ENCODE measurements at regions not wholly inside any gene's neighbourhood (a gene's known extent, or its start where the extent isn't known, plus 50 kb on each side); places are given as distances from the start of the nearest gene placed in this dataset.
A peak's percentile ranks its signal among the peaks of the same experiment; 100 is the strongest.

DNA sequence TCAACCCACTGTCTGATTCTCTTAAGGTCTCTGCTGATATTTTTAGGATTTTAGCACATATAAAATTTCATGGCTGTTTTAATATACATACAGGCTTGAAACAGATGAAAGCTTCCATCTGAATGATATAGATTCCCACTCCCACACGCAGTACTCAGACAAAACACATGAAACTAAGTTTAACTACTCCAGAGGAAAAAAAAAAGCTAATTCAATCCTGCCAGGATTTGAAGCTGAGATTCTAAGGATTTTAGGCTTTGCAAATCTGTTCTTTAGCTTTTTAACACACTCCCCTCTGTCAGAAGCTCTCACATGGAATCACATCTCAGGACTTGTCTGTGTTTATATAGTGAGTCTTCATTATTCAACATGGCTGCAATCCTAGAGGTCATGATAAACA is 217.3 kb downstream of the BCAT1 start:
- Histone ChIP-seq H3K4me3 (ENCODE audit: low read depth, low read length) (no peak overlapping the region), H3K36me3 (ENCODE audit: control insufficient read depth, insufficient read depth, low read length) (no peaks in the 10 kb centered on the region), H3K27me3 (ENCODE audit: control insufficient read depth, insufficient read depth, low read length) (no peaks in the 10 kb centered on the region)
- TF ChIP-seq, protein P1, sequence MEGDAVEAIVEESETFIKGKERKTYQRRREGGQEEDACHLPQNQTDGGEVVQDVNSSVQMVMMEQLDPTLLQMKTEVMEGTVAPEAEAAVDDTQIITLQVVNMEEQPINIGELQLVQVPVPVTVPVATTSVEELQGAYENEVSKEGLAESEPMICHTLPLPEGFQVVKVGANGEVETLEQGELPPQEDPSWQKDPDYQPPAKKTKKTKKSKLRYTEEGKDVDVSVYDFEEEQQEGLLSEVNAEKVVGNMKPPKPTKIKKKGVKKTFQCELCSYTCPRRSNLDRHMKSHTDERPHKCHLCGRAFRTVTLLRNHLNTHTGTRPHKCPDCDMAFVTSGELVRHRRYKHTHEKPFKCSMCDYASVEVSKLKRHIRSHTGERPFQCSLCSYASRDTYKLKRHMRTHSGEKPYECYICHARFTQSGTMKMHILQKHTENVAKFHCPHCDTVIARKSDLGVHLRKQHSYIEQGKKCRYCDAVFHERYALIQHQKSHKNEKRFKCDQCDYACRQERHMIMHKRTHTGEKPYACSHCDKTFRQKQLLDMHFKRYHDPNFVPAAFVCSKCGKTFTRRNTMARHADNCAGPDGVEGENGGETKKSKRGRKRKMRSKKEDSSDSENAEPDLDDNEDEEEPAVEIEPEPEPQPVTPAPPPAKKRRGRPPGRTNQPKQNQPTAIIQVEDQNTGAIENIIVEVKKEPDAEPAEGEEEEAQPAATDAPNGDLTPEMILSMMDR (IDR thresholded peaks at IDR 0.05; ENCODE audit: insufficient read depth, low read length, poor library complexity, severe bottlenecking), result no peak
- DNase-seq (ENCODE audit: low read depth), result no peak

DNA sequence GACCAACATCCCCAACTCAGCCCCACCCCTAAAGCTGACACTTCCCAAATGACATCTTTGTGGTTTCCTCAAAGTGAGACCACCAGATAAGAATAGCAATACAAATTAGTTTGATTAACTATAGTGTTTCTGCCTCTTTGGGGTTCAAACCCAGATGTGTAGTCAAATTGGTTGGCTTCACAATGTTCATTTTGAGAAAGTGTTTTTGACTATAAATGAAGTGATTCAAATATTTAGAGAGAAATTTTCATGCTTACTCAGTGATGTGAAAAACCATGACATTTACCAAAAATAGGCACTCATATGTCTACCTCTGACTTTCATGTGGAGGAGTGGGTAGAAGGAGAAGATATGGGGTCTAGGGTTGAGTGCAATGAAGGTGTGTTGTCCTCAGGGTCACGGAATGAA is 218.4 kb downstream of the BCAT1 start:
- no peak overlapping the region for H3K4me3 ChIP-seq (ENCODE audit: low read depth, low read length)
- no peaks in the 10 kb centered on the region for H3K36me3 ChIP-seq (ENCODE audit: control insufficient read depth, insufficient read depth, low read length)
- DNase-seq (ENCODE audit: low read depth), result no peak
- TF ChIP-seq, protein P1 (IDR thresholded peaks at IDR 0.05; ENCODE audit: insufficient read depth, low read length, poor library complexity, severe bottlenecking), result no peak
- no peaks in the 10 kb centered on the region for H3K27me3 ChIP-seq (ENCODE audit: control insufficient read depth, insufficient read depth, low read length)

DNA sequence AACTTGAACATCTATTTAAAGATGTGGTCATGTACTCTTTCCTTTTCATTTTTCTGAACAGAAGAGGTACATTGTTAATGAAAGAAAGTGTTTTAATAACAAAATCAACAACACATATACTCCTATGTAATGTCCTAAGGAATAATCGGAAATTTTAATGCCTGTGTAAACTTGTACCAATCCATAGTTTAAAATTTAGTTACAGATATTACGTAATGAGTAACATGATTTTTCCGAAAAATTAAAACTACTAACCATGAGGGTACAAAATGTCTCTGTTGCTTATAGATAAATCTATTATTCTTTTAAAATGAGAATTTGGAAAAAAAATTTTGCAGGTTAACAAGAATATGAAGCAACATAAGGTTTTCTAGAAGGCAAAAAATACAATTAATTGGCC is 220.1 kb downstream of the BCAT1 start:
- TF ChIP-seq, protein P1 (IDR thresholded peaks at IDR 0.05; ENCODE audit: insufficient read depth, low read length, poor library complexity, severe bottlenecking), result no peak
- Histone ChIP-seq H3K36me3 (ENCODE audit: control insufficient read depth, insufficient read depth, low read length) (peaks cover 2% of the 10 kb centered on the region), H3K27me3 (ENCODE audit: control insufficient read depth, insufficient read depth, low read length) (no peaks in the 10 kb centered on the region), H3K4me3 (ENCODE audit: low read depth, low read length) (no peak overlapping the region)
- DNase-seq (ENCODE audit: low read depth), result no peak

DNA sequence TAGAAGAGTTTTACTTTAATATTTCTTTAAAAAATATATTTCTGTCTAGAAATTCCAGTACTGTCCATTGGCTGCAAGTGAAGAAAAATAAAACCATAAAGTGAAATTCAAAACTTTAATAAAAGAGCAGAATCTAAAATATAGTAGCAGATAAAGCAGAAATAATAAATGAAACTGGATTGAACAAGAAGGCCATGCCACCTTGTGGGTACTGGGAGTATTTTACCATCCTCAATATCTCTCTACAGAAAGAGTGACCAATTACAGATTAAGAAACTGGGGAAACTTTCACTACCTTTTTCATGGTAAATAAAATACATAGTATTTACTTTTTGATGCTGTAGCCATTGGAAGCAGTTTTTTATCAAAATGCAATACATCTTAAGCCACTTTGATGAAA is 220.5 kb downstream of the BCAT1 start:
- Histone ChIP-seq H3K27me3 (ENCODE audit: control insufficient read depth, insufficient read depth, low read length) (no peaks in the 10 kb centered on the region), H3K4me3 (ENCODE audit: low read depth, low read length) (no peak overlapping the region)
- TF ChIP-seq, protein P1 (IDR thresholded peaks at IDR 0.05; ENCODE audit: insufficient read depth, low read length, poor library complexity, severe bottlenecking), result peak; percentile 53

DNA sequence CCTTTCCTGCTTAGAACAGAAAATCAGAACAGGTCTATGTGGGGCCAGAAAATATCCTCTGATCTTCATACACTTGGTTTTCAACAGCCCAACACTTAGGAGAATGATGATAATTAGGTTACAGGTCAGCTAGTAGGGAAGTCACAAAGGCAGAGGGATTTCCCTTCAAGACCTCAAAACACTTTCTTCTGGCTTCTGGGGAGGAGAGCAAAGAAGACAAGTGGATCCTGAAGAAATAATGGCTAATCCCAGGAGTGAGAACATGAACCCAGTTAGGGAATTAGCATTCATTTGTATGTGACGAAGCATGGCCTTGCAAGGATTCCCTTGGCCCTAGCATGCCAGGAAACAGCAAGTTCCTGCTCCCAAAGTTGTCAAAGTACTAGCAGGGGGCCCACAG is 223.3 kb downstream of the BCAT1 start:
- no peak for DNase-seq (ENCODE audit: low read depth)
- no peaks in the 10 kb centered on the region for H3K27me3 ChIP-seq (ENCODE audit: control insufficient read depth, insufficient read depth, low read length)
- TF ChIP-seq, protein P1 (IDR thresholded peaks at IDR 0.05; ENCODE audit: insufficient read depth, low read length, poor library complexity, severe bottlenecking), result no peak
- H3K4me3 ChIP-seq (ENCODE audit: low read depth, low read length), result no peak overlapping the region
- H3K36me3 ChIP-seq (ENCODE audit: control insufficient read depth, insufficient read depth, low read length), result peaks cover 2% of the 10 kb centered on the region

More for the DNA sequence above, 220.5 kb downstream of the BCAT1 start:
- peaks cover 2% of the 10 kb centered on the region for H3K36me3 ChIP-seq (ENCODE audit: control insufficient read depth, insufficient read depth, low read length)
- no peak for DNase-seq (ENCODE audit: low read depth)

DNA sequence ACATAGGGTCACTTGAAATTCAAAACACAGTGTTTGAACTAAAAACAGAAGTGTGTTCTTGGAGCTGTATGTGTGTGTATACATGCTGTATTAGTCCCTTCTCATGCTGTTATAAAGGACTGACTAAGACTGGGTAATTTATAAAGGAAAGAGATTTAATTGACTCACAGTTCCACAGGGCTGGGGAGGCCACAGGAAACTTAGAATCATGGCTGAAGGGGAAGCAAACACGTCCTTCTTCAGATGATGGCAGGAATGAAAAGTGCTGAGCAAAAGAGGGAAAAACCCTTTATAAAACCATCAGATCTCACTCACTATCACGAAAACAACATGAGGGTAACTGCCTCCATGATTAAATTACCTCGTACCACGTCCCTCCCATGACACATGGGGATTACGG is 224.1 kb downstream of the BCAT1 start:
- Histone ChIP-seq H3K4me3 (ENCODE audit: low read depth, low read length) (no peak overlapping the region), H3K27me3 (ENCODE audit: control insufficient read depth, insufficient read depth, low read length) (no peaks in the 10 kb centered on the region), H3K36me3 (ENCODE audit: control insufficient read depth, insufficient read depth, low read length) (peaks cover 2% of the 10 kb centered on the region)
- DNase-seq (ENCODE audit: low read depth), result no peak
- TF ChIP-seq, protein P1 (IDR thresholded peaks at IDR 0.05; ENCODE audit: insufficient read depth, low read length, poor library complexity, severe bottlenecking), result no peak

All from kidney epithelial cell (primary cell).